HEK293 (cell line): ENCODE measurements at regions not wholly inside any gene's neighbourhood (a gene's known extent, or its start where the extent isn't known, plus 50 kb on each side); places are given as distances from the start of the nearest gene placed in this dataset.

Source experiments
- CTCF ChIA-PET: fragments of 350-600 bp; formaldehyde crosslinking; extraction: SDS; loops from one replicate; lab custom pipeline; 2021; ENCODE audit warnings: antibody characterized with exemption; lab: Yijun Ruan, JAX
- POLR2A ChIA-PET: fragments of 300-600 bp; formaldehyde crosslinking; extraction: SDS; loops from one replicate; lab custom pipeline; 2020; ENCODE audit warnings: antibody characterized with exemption, inconsistent platforms; lab: Yijun Ruan, JAX
- H3K27ac ChIP-seq: fragments of 200-500 bp; sonication (Bioruptor generic); 2 replicates; pipeline ENCODE4 v1.5.1; 2014; ENCODE audit warnings: low read depth, low read length, control low read depth, inconsistent platforms; ENCODE audit errors: extremely low read depth
- H3K36me3 ChIP-seq, 2 experiments: fragments of 200-500 bp in 1 of 2; sonication (Bioruptor generic) in 1 of 2; 1 replicate in 1 of 2; 2 replicates in 1 of 2; pipeline ENCODE4 v1.5.1; 2014 to 2017; ENCODE audit warnings: inconsistent platforms in 2 of 2, low read length in 2 of 2; ENCODE audit not compliant: control insufficient read depth in 2 of 2, insufficient read depth in 1 of 2
- H3K4me1 ChIP-seq: fragments of 200-500 bp; sonication (Bioruptor generic); 2 replicates; pipeline ENCODE4 v1.5.1; 2014; ENCODE audit warnings: mild to moderate bottlenecking, low read length, inconsistent platforms; ENCODE audit not compliant: control insufficient read depth, insufficient read depth
- H3K4me3 ChIP-seq: 2 replicates; pipeline ENCODE4 v1.5.1; 2011; ENCODE audit warnings: low read depth, mild to moderate bottlenecking, control low read depth, low read length, moderate library complexity
- H3K9me3 ChIP-seq: fragments of 200-500 bp; sonication (Bioruptor generic); 2 replicates; pipeline ENCODE4 v1.5.1; 2014; ENCODE audit warnings: low read depth, low read length, inconsistent platforms; ENCODE audit not compliant: control insufficient read depth, insufficient read depth
- INSM2 ChIP-seq: fragments of 450-650 bp; formaldehyde crosslinking; IDR thresholded peaks from 2 replicates; pipeline ENCODE4 v1.5.1; 2016; ENCODE audit warnings: missing biosample characterization, missing genetic modification characterization
- KLF16 ChIP-seq: fragments of 450-650 bp; formaldehyde crosslinking; IDR thresholded peaks from 2 replicates; pipeline ENCODE4 v1.5.1; 2017; ENCODE audit warnings: missing biosample characterization, missing genetic modification characterization
- OVOL3 ChIP-seq: fragments of 450-650 bp; formaldehyde crosslinking; IDR thresholded peaks from 2 replicates; pipeline ENCODE4 v1.5.1; 2016; ENCODE audit warnings: missing biosample characterization, missing genetic modification characterization
- PRDM10 ChIP-seq: fragments of 450-650 bp; formaldehyde crosslinking; IDR thresholded peaks from 2 replicates; pipeline ENCODE4 v1.5.1; 2016; ENCODE audit warnings: missing biosample characterization, missing genetic modification characterization
- SETDB1 ChIP-seq: IDR thresholded peaks from one replicate; pipeline ENCODE4 v1.6.1; 2017; ENCODE audit warnings: mild to moderate bottlenecking, low read length, moderate library complexity, mixed read lengths; ENCODE audit not compliant: insufficient read length
- ZBTB17 ChIP-seq: fragments of 450-650 bp; formaldehyde crosslinking; IDR thresholded peaks from 2 replicates; pipeline ENCODE4 v1.5.1; 2016; ENCODE audit warnings: missing biosample characterization, missing genetic modification characterization
- ZBTB48 ChIP-seq: fragments of 450-650 bp; formaldehyde crosslinking; IDR thresholded peaks from 2 replicates; pipeline ENCODE4 v1.5.1; 2016; ENCODE audit warnings: missing biosample characterization, missing genetic modification characterization
- ZBTB8A ChIP-seq: fragments of 450-650 bp; formaldehyde crosslinking; IDR thresholded peaks from 2 replicates; pipeline ENCODE4 v1.5.1; 2016; ENCODE audit warnings: missing biosample characterization, missing genetic modification characterization
- ZEB2 ChIP-seq: fragments of 450-650 bp; formaldehyde crosslinking; IDR thresholded peaks from 2 replicates; pipeline ENCODE4 v1.5.1; 2016; ENCODE audit warnings: missing biosample characterization, missing genetic modification characterization
- ZNF239 ChIP-seq: fragments of 450-650 bp; formaldehyde crosslinking; IDR thresholded peaks from 2 replicates; pipeline ENCODE4 v1.5.1; 2016; ENCODE audit warnings: missing biosample characterization, missing genetic modification characterization
- ZNF24 ChIP-seq: fragments of 450-650 bp; formaldehyde crosslinking; IDR thresholded peaks from 2 replicates; pipeline ENCODE4 v1.5.1; 2016; ENCODE audit warnings: missing biosample characterization, missing genetic modification characterization
- ZNF302 ChIP-seq: fragments of 450-650 bp; formaldehyde crosslinking; IDR thresholded peaks from 2 replicates; pipeline ENCODE4 v1.5.1; 2016; ENCODE audit warnings: missing biosample characterization, missing genetic modification characterization, low read depth
- ZNF324 ChIP-seq: fragments of 450-650 bp; formaldehyde crosslinking; IDR thresholded peaks from 2 replicates; pipeline ENCODE4 v1.5.1; 2016; ENCODE audit warnings: missing biosample characterization, missing genetic modification characterization
- ZNF341 ChIP-seq: fragments of 450-650 bp; formaldehyde crosslinking; IDR thresholded peaks from 2 replicates; pipeline ENCODE4; 2016; ENCODE audit warnings: low read depth, missing biosample characterization, missing genetic modification characterization
- ZNF48 ChIP-seq: fragments of 450-650 bp; formaldehyde crosslinking; IDR thresholded peaks from 2 replicates; pipeline ENCODE4 v1.5.1; 2016; ENCODE audit warnings: missing biosample characterization, missing genetic modification characterization
- ZNF501 ChIP-seq: fragments of 450-650 bp; formaldehyde crosslinking; IDR thresholded peaks from 2 replicates; pipeline ENCODE4 v1.5.1; 2016; ENCODE audit warnings: missing biosample characterization, missing genetic modification characterization
- ZNF544 ChIP-seq: fragments of 450-650 bp; formaldehyde crosslinking; IDR thresholded peaks from 2 replicates; pipeline ENCODE4 v1.5.0; 2017; ENCODE audit warnings: missing biosample characterization, missing genetic modification characterization
- ZNF548 ChIP-seq: fragments of 450-650 bp; formaldehyde crosslinking; IDR thresholded peaks from 2 replicates; pipeline ENCODE4 v1.5.1; 2016; ENCODE audit warnings: missing biosample characterization, missing genetic modification characterization
- ZNF600 ChIP-seq: fragments of 450-650 bp; formaldehyde crosslinking; IDR thresholded peaks from 2 replicates; pipeline ENCODE4 v1.5.1; 2016; ENCODE audit warnings: missing biosample characterization, missing genetic modification characterization
- ZNF701 ChIP-seq: fragments of 450-650 bp; formaldehyde crosslinking; IDR thresholded peaks from 2 replicates; pipeline ENCODE4 v1.5.1; 2016; ENCODE audit warnings: missing biosample characterization, missing genetic modification characterization
- ZNF776 ChIP-seq: fragments of 450-650 bp; formaldehyde crosslinking; IDR thresholded peaks from 2 replicates; pipeline ENCODE4 v1.5.0; 2017; ENCODE audit warnings: missing biosample characterization, missing genetic modification characterization, borderline replicate concordance
- ZNF777 ChIP-seq: fragments of 450-650 bp; formaldehyde crosslinking; IDR thresholded peaks from 2 replicates; pipeline ENCODE4 v1.5.1; 2017; ENCODE audit warnings: missing biosample characterization, missing genetic modification characterization, borderline replicate concordance
- ZNF785 ChIP-seq: fragments of 450-650 bp; formaldehyde crosslinking; IDR thresholded peaks from 2 replicates; pipeline ENCODE4 v1.5.1; 2016; ENCODE audit warnings: missing biosample characterization, missing genetic modification characterization
- ZNF843 ChIP-seq: fragments of 450-650 bp; formaldehyde crosslinking; IDR thresholded peaks from 2 replicates; pipeline ENCODE4 v1.5.1; 2016; ENCODE audit warnings: missing biosample characterization, missing genetic modification characterization
- TF ChIP-seq, protein P1 (sequence below): fragments of 450-650 bp; formaldehyde crosslinking; IDR thresholded peaks from 2 replicates; pipeline ENCODE4 v1.5.1; 2017; ENCODE audit warnings: missing biosample characterization, missing genetic modification characterization

- H3K9me3 ChIP-seq = no peaks in the 10 kb centered on the region
- H3K4me1 ChIP-seq = no peaks in the 10 kb centered on the region
- ChIA-PET CTCF (no interaction called here), POLR2A (no interaction called here)
- H3K4me3 ChIP-seq = no peak overlapping the region
- TF ChIP-seq ZBTB48 (tag by site-specific recombination) (no peak), ZNF777 (no peak), ZNF48 (tag by site-specific recombination) (no peak), SETDB1 (no peak)
- H3K27ac ChIP-seq = no peak overlapping the region
- no peaks in the 10 kb centered on the region for H3K36me3 ChIP-seq
Observed at GRCh38 chr3:81048058-81048665, 713.3 kb downstream of the GBE1 start.

DNA sequence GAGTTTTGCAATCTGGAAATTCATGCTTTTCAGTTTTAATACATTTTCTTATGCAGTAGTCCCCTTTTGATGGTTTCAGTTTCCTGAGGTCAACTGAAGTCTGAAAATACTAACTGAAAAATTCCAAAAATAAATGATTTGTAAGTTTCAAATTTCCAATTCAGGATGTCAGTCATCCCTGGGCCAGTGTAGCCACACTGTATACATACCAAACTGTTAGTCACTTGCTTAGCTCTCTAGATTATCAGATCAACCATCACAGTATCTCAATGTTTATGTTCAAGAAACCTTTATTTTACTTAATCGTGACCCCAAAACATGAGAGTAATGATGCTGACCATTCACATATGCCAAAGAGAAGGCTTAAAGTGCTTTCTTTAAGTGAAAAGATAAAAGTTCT lies 715.5 kb downstream of the GBE1 start:
- Histone ChIP-seq H3K36me3 (no peaks in the 10 kb centered on the region), H3K27ac (no peak overlapping the region), H3K4me1 (no peaks in the 10 kb centered on the region), H3K4me3 (no peak overlapping the region), H3K9me3 (no peaks in the 10 kb centered on the region)
- CTCF ChIA-PET = no interaction called here
- TF ChIP-seq ZBTB17 (tag by site-specific recombination) (no peak), ZNF843 (no peak), ZNF302 (no peak), ZNF548 (tag by site-specific recombination) (no peak), KLF16 (tag by site-specific recombination) (no peak), ZNF785 (tag by site-specific recombination) (no peak), ZBTB48 (tag by site-specific recombination) (no peak), SETDB1 (no peak), ZBTB8A (no peak), ZNF501 (tag by site-specific recombination) (no peak), ZEB2 (tag by site-specific recombination) (no peak), ZNF341 (tag by site-specific recombination) (no peak), ZNF600 (no peak), INSM2 (tag by site-specific recombination) (no peak), ZNF239 (tag by site-specific recombination) (no peak), OVOL3 (no peak), ZNF24 (tag by site-specific recombination) (no peak), ZNF324 (tag by site-specific recombination) (no peak), ZNF701 (tag by site-specific recombination) (no peak)
- POLR2A ChIA-PET = no interaction called here

- ChIA-PET POLR2A (no interaction called here), CTCF (no interaction called here)
- no peak overlapping the region for H3K4me3 ChIP-seq
- no peaks in the 10 kb centered on the region for H3K4me1 ChIP-seq
- no peaks in the 10 kb centered on the region for H3K9me3 ChIP-seq
- no peaks in the 10 kb centered on the region for H3K36me3 ChIP-seq
- no peak overlapping the region for H3K27ac ChIP-seq
- TF ChIP-seq ZNF776 (tag by site-specific recombination) = no peak
- no peak for TF ChIP-seq ZNF544 (tag by site-specific recombination)
- TF ChIP-seq PRDM10 (tag by site-specific recombination) = no peak
- TF ChIP-seq, protein P1, sequence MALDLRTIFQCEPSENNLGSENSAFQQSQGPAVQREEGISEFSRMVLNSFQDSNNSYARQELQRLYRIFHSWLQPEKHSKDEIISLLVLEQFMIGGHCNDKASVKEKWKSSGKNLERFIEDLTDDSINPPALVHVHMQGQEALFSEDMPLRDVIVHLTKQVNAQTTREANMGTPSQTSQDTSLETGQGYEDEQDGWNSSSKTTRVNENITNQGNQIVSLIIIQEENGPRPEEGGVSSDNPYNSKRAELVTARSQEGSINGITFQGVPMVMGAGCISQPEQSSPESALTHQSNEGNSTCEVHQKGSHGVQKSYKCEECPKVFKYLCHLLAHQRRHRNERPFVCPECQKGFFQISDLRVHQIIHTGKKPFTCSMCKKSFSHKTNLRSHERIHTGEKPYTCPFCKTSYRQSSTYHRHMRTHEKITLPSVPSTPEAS (tag by site-specific recombination) = no peak
Observed at GRCh38 chr3:81045246-81045645, 716.2 kb downstream of the GBE1 start.
